ENCODE measurements at regions not wholly inside any gene's neighbourhood (a gene's known extent, or its start where the extent isn't known, plus 50 kb on each side); places are given as distances from the start of the nearest gene placed in this dataset.
"Not testable (repeated sequence)": the region's sequence is repeated elsewhere in the genome, so short reads cannot be mapped to it uniquely, and the experiment has no call there.

DNA sequence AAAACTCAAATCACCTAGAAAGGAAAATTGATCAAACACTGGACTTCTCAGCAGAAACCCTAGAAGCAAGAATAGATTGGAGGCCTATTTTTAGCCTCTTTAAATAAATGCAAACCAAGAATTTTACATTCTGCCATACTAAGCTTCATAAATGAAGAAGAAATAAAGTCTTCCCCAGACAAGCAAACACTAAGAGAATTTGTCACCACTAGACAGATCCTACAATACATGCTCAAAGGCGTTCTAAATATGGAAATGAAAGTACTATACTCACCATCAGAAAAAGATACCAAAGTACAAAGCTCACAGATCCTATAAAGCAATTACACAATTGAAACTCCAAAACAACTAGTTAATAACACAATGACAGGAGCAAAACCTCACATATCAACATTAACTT is 578.1 kb downstream of the UQCRFS1 start:
- no peak for DNase-seq (ENCODE audit: low read depth)

DNA sequence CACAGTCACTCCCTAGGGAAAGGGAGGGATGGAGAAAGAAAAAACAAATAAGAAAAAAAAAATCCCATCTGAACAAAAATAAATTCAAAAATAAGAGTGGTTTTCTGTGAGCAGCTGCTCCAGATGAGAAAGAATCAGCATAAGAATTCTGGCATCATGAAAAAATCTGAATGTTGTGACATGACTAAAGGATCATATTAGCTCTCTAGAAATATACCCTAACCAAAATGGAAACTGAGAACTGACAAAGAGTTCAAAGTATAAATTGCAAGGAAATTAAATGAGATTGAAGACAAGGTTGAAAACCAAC is 579.0 kb downstream of the UQCRFS1 start:
- DNase-seq (ENCODE audit: low read depth), result no peak

- DNase-seq (ENCODE audit: low read depth), result peak; percentile 54
Measured at GRCh38 chr19:28633319-28634018, 579.5 kb downstream of the UQCRFS1 start.

DNA sequence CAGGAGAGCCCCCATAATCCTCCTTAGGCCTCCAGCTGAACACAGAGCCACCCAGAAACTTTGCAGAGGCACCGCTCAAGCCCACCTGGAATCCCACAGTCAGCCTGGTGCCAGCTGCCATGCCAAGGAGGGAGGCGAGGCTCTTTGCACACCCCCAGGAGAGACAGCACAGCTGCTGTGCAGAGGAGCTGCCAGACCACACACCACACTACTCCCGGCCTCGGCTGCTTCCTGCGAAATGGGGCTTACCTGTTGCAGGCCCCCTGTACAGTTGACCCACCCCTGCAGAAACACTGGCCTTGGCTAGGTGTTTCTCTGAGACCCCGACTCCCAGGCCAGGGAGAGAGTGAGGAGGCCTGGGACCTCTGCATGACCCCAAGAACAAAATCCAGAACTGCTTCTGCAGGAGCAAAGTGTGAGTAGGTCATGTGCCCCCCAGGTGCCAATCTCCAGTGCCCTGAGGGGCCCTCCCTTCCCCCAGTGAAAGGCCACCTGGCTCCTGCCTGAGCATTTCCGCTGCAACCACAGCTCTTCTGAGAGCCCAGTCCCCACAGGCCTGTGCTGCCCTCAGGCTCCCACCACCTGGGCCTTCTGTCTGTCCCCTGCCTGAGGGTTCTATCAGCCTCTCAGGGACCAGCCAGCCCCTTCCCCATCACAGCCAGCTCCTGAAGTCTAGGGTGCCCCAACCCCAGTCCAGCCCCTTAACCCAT is 580.4 kb downstream of the UQCRFS1 start:
- DNase-seq (ENCODE audit: low read depth), result no peak

- DNase-seq (ENCODE audit: low read depth), result no peak
Measured at GRCh38 chr19:28631961-28632360, 581.0 kb downstream of the UQCRFS1 start.

DNA sequence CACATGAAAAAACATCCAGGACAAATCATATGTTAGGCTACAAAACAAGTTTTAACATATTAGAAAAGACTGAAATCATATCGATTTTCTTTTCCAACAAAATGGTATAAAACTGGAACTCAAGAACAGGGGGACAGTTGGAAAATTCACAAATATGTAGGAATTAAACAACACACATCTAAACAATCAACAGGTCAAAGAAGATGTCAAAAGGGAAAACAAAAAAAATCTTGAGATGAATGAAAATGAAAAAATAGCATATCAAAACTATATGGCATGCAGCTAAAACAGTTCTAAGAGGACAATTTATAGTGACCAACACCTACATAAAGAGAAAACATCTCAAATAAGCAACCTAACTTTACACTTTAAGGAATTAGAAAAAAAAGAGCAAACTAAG is 585.3 kb downstream of the UQCRFS1 start:
- no peak for DNase-seq (ENCODE audit: low read depth)

- not testable (repeated sequence) for DNase-seq (ENCODE audit: low read depth)
Measured at GRCh38 chr19:28626407-28626806, 586.5 kb downstream of the UQCRFS1 start.

DNA sequence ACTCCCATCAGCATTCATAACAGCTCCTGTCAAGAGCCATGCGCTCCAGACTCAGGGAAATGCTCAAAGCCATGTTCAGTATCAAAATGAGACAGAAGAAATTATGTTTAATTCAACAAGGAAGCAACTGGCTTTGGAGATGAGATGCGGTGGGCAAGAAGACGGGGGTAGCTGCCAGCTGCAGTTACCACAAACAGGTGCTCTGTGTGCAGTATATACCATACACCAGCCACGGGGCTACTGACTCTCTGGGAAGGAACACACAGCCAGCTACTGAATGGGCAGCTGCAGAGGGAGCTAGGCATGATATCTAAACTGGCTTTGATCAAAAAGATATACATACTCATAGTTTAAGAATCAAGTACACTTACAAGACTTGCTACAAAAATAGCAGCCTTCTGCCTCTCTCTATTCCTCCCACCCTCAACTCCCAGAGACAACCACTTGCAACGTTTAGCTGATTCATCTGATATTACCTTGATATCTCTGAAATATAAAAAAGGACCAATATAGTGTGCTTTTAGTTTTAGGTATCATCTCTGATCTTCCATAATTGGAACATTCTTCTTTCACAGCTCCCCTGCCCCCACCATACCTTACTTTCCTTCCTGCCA is 593.0 kb downstream of the UQCRFS1 start:
- no peak for DNase-seq (ENCODE audit: low read depth)

DNA sequence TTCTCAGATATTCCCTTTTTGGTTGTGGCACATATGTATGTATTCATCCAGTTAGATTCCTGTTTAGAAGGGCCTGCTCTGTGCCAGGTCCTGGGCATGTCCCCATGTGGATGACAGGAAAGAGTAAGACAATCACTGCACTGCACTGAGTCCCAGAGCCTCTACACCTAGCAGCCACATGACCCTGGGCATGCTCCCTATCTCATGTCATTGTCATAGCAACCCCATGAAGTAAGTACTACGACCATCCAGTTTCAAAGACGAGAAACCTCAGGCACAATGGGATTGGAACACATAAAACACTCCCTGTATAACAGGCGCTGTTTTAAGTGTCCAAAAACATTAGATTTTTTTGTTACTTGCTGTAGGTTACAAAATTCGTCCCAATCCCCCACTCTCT is 594.4 kb downstream of the UQCRFS1 start:
- no peak for DNase-seq (ENCODE audit: low read depth)

GRCh38 chr19:28615966-28616365 is 597.0 kb downstream of the UQCRFS1 start:
- DNase-seq (ENCODE audit: low read depth), result no peak

GRCh38 chr19:28615546-28615916 is 597.4 kb downstream of the UQCRFS1 start:
- no peak for DNase-seq (ENCODE audit: low read depth)

- DNase-seq (ENCODE audit: low read depth), result no peak
Measured at GRCh38 chr19:28614634-28615545, 598.1 kb downstream of the UQCRFS1 start.

GRCh38 chr19:28612275-28612769 is 600.6 kb downstream of the UQCRFS1 start:
- DNase-seq (ENCODE audit: low read depth), result no peak

GRCh38 chr19:28611227-28611914 is 601.6 kb downstream of the UQCRFS1 start:
- not testable (repeated sequence) for DNase-seq (ENCODE audit: low read depth)

GRCh38 chr19:28610731-28611130 is 602.2 kb downstream of the UQCRFS1 start:
- no peak for DNase-seq (ENCODE audit: low read depth)

- no peak for DNase-seq (ENCODE audit: low read depth)
Measured at GRCh38 chr19:28609944-28610343, 603.0 kb downstream of the UQCRFS1 start.

GRCh38 chr19:28609091-28609755 is 603.7 kb downstream of the UQCRFS1 start:
- no peak for DNase-seq (ENCODE audit: low read depth)

- DNase-seq (ENCODE audit: low read depth), result no peak
Measured at GRCh38 chr19:28608292-28608691, 604.7 kb downstream of the UQCRFS1 start.

DNA sequence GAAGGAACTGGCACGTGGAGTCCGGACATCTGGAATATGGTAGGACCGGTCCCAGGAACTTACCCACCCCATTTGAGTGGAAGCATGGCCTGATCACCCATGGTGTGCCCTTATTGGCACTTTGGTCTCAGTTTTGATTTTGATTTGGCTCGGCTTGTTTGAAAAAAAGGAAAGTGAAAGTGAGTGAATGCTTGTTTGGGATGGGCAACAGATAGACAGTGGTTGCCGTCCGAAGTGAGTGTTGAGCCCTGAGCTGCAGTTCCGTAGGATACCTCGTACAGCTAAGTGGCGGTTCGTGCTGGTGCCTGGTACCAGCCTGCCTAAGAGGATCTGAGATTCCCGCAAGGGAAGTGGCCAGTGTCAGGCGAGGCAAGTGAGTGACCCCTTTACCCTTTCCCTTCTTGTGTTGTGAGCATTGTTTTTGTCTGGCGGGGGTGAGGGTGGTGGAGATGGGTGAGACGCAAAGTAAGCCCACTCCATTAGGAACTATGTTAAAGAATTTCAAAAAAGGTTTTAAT is 605.8 kb downstream of the UQCRFS1 start:
- no peak for DNase-seq (ENCODE audit: low read depth)
